GM10266 (cell line): ENCODE measurements at regions not wholly inside any gene's neighbourhood (a gene's known extent, or its start where the extent isn't known, plus 50 kb on each side); places are given as distances from the start of the nearest gene placed in this dataset.

Experiments used
- DNase-seq: peaks from one replicate; pipeline ENCODE4 v3.0.0; 2012; ENCODE audit errors: extremely low spot score
- TF ChIP-seq, protein P1 (sequence below): IDR thresholded peaks from 2 replicates; pipeline ENCODE4 v1.5.1; 2012; ENCODE audit warnings: mild to moderate bottlenecking, low read depth; ENCODE audit not compliant: control insufficient read depth, insufficient read depth; ENCODE audit errors: missing control alignments

DNA sequence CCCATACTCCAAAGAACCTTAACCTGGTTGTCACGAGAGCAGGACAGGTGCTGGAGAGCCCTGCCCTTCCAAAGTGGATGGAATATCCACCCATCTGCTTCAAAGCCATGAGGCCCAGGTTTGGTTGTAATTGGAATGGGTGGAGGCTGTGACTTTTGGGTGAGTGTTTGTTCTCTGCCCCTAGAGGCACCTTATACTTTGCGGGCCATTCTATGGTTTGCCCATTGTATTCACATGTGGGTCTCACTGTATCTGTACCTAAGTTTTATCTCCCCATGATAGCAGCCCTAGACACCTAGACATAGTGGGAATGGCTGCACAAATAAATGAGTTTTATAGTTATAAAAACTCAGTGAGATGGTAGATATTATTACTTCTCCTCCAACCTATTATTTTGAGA, 67.1 kb upstream of the NAA20 start:
- no peak for DNase-seq
- TF ChIP-seq, protein P1, sequence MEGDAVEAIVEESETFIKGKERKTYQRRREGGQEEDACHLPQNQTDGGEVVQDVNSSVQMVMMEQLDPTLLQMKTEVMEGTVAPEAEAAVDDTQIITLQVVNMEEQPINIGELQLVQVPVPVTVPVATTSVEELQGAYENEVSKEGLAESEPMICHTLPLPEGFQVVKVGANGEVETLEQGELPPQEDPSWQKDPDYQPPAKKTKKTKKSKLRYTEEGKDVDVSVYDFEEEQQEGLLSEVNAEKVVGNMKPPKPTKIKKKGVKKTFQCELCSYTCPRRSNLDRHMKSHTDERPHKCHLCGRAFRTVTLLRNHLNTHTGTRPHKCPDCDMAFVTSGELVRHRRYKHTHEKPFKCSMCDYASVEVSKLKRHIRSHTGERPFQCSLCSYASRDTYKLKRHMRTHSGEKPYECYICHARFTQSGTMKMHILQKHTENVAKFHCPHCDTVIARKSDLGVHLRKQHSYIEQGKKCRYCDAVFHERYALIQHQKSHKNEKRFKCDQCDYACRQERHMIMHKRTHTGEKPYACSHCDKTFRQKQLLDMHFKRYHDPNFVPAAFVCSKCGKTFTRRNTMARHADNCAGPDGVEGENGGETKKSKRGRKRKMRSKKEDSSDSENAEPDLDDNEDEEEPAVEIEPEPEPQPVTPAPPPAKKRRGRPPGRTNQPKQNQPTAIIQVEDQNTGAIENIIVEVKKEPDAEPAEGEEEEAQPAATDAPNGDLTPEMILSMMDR: no peak

- DNase-seq: no peak
- TF ChIP-seq, protein P1: no peak
Measured at GRCh38 chr20:19952392-19952791, 64.8 kb upstream of the NAA20 start.

DNA sequence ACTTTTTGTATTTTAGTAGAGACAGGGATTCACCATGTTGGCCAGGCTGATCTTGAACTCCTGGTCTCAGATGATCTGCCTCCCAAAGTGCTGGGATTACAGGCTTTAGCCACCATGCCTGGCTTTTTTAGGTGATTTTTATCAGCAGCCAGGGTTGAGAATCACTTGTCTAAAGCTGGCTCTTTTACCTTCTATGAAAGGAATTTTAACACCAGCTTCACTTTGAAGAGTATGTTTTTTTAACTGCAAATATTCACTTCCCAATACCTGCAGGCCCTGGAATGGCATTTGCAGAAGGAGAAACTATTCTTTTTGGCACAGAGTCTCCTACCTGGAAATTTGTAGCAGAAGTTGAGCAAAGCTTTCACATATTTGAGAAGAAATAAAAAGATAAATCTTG, 63.6 kb upstream of the NAA20 start:
- DNase-seq: no peak
- TF ChIP-seq, protein P1: no peak

DNA sequence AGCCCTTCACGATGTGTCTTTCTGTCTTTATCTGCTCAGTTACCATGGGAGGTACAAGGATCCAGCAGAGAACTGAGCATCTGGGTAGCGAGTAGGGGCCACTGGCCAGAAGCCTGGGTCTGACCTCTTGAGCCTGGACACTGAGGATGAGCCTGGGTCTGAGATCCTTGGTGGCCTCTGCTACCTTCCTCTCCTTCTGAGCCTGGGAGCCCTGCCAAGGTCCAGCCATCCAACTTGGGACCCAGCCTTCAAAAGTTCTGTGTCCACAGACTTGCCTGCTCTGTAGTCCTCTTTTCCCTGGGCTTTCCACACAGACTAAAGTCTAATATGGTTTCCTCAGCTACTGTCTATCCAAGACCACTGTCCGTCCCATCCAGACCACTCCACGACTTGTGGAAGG, 60.2 kb upstream of the NAA20 start:
- no peak for DNase-seq
- TF ChIP-seq, protein P1: no peak

- no peak for DNase-seq
- TF ChIP-seq, protein P1: no peak
Measured at GRCh38 chr20:19958219-19958618, 58.9 kb upstream of the NAA20 start.

DNA sequence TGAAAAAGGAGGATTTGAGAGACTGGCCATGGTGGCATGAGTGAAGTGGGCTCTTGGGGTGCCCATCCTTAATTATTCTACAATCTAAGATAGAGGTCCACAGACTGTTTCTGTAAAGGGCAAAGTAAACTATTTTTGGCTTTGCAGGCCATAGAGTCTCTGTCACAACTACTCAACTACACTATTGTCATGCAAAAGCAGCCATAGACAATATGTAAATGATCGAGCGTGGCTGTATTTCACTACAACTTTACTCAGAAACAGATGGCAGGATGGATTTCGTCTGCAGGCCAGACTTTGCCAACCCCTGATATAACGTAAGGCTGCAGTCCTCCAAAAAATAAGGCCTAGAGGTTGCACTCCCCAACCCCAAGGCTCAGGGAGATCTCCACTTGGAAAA, 58.2 kb upstream of the NAA20 start:
- DNase-seq: no peak

DNA sequence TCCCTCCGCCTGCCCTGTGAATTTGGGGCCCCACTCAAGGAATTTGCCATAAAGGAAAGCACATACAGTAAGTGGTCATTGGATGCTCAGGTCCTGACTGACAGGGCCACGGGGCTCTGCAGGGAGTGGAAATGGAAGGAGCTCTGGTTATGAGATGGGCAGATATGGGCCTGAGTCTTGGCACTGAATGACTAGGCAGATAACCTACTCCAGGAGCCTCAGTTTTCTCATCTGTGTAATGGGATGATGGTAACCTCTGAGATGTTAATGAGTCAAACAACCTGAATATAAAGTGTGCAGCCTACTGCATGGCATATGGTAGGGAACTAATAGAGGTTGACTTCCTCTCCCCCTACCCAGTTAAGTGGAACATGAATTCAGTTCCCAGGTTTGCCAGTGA, 56.4 kb upstream of the NAA20 start:
- DNase-seq: no peak
- TF ChIP-seq, protein P1: no peak

More for the DNA sequence above, 58.2 kb upstream of the NAA20 start:
- TF ChIP-seq, protein P1: no peak
